Pancreas (tissue), 10 donors: ENCODE measurements at regions not wholly inside any gene's neighbourhood (a gene's known extent, or its start where the extent isn't known, plus 50 kb on each side); places are given as distances from the start of the nearest gene placed in this dataset.
A peak's percentile ranks its signal among the peaks of the same experiment; 100 is the strongest.

Experiments used
- ATAC-seq, 4 donors: fragments of 200-7000 bp; cut with Tn5 transposase; one replicate each; pipeline versions ENCODE4 v1.8.0 to v1.9.1; 2020; ENCODE audit warnings: mild to moderate bottlenecking in 4 of 4, moderate library complexity in 4 of 4
- DNase-seq, 6 donors: peaks; one replicate each; pipeline ENCODE4 v3.0.0-alpha.2; 2020
- FAIRE-seq: peaks from 2 replicates; lab custom pipeline; 2012; peaks lifted over from hg19 to GRCh38; lab: Jason Lieb, UNC
- H3K27ac ChIP-seq, 4 donors: fragments of 200-600 bp; sonication (generic); 1 replicate in 3 of 4; 2 replicates in 1 of 4; pipeline versions ENCODE4 v1.5.0 to v1.8.0; 2020
- H3K27me3 ChIP-seq, 4 donors: fragments of 200-600 bp; one replicate each; pipeline ENCODE4 v1.8.0; 2021
- H3K36me3 ChIP-seq, 3 donors: fragments of 200-600 bp; sonication (generic) in 1 of 3; one replicate each; pipeline versions ENCODE4 v1.5.0 to v1.8.0; 2020 to 2021
- H3K4me1 ChIP-seq, 3 donors: fragments of 200-600 bp; one replicate each; pipeline ENCODE4 v1.8.0; 2021
- H3K4me3 ChIP-seq, 4 donors: fragments of 200-600 bp; sonication (generic) in 2 of 4; one replicate each; pipeline versions ENCODE4 v1.5.0 to v1.8.0; 2020 to 2021
- H3K9me3 ChIP-seq, 4 donors: fragments of 200-600 bp; one replicate each; pipeline ENCODE4 v1.8.0; 2021
- WGBS, 2 donors: extraction: QIAGEN DNeasy Blood & Tissue Kit; methylation state at CpG; one replicate each; pipeline ENCODE4 v1.1.7; 2013; 5-methylcytosine and 5-hydroxymethylcytosine counted together
- intact Hi-C, 3 donors: fragments of 100-400 bp; cut with DNase I; formaldehyde crosslinking; loops; one replicate each; pipeline versions ENCODE4 v1.11.1 to v1.14.2; 2022
- TF ChIP-seq, protein P1 (sequence below), 4 donors: fragments of 200-600 bp; sonication (generic) in 3 of 4; IDR thresholded peaks; one replicate each; pipeline versions ENCODE4 v1.5.0 to v1.8.0; 2021; ENCODE audit warnings: antibody characterized with exemption in 4 of 4
- donor health status: healthy with polysubstance abuse.
- donor health status: DM: no; HTN: no; CAD: no; lungs with moderate emphysema.
- donor health status: DM: no; HTN: no; CAD: no.
- donor health status: control.
- donor health status: control.
- donor health status: Bipolar disorder and iron deficiency.
- donor health status: DM: yes; HTN: yes; CAD: no.
- donor health status: DM: no; HTN: no; CAD: no.
- donor health status: DM: no; HTN: no; CAD: no.
- donor health status: DM: yes; HTN: yes; CAD: no.

DNA sequence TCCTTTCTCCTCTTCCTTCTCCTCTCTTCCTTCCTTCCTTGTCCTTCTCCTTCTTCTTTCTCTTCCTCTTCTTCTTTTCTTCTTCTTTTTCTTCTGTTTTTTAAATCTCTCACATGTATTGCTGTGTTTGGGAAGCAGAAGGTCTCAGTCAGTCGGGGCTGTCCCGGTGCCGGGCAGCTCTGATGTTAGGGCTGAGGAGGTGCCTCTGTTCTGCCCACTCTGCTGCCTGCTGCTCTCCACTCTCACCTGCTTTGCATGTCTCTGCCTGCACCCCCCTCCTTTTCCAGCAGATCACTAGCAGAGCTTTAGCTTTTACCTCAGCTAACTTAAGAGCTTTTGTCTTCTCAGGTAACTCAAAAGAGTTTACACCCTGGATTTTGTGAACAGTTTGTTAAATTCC lies 276.6 kb downstream of the CHRM3 start:
- TF ChIP-seq, protein P1, sequence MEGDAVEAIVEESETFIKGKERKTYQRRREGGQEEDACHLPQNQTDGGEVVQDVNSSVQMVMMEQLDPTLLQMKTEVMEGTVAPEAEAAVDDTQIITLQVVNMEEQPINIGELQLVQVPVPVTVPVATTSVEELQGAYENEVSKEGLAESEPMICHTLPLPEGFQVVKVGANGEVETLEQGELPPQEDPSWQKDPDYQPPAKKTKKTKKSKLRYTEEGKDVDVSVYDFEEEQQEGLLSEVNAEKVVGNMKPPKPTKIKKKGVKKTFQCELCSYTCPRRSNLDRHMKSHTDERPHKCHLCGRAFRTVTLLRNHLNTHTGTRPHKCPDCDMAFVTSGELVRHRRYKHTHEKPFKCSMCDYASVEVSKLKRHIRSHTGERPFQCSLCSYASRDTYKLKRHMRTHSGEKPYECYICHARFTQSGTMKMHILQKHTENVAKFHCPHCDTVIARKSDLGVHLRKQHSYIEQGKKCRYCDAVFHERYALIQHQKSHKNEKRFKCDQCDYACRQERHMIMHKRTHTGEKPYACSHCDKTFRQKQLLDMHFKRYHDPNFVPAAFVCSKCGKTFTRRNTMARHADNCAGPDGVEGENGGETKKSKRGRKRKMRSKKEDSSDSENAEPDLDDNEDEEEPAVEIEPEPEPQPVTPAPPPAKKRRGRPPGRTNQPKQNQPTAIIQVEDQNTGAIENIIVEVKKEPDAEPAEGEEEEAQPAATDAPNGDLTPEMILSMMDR (IDR thresholded peaks at IDR 0.05), result no peak
- WGBS, 2 donors, result 72 to 88% methylated on average over 3 of the region's 3 CpGs
- H3K36me3 ChIP-seq, result no peaks in the 10 kb centered on the region
- intact Hi-C loops, result no loop called here
- DNase-seq, result no peak
- H3K4me3 ChIP-seq, result no peak overlapping the region
- H3K27me3 ChIP-seq, result no peaks in the 10 kb centered on the region
- no peak for FAIRE-seq
- H3K4me1 ChIP-seq, result no peaks in the 10 kb centered on the region
- H3K9me3 ChIP-seq, result no peaks in the 10 kb centered on the region
- H3K27ac ChIP-seq, result no peak overlapping the region
- no peak for ATAC-seq

DNA sequence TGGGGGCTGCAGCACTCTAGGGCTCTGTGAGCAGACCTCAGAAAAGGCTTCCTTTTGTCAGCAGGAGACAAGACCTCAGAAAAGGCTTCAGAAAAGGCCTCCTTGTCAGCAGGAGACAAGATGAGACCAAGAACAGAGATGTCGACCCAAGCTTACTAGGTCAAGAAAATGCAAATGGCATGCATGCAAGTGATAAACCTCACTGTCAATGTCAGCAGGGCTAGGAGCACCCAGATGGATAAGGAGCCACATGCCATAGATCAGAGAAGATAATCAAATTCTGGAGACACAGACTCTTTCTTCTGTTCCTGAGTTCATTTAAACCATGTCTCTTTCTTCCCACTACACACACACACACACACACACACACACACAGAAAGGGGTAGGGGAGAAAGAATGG lies 285.9 kb downstream of the CHRM3 start:
- no peak overlapping the region for H3K4me3 ChIP-seq
- no peaks in the 10 kb centered on the region for H3K27me3 ChIP-seq
- H3K9me3 ChIP-seq, result no peaks in the 10 kb centered on the region
- FAIRE-seq, result no peak
- intact Hi-C loops, result no loop called here
- no peak for DNase-seq
- no peak for ATAC-seq
- TF ChIP-seq, protein P1 (IDR thresholded peaks at IDR 0.05), result no peak
- 77 to 90% methylated on average over 1 of the region's 1 CpG for WGBS, 2 donors
- H3K36me3 ChIP-seq, result peaks cover 0 to 4% (median 0%) of the 10 kb centered on the region in 3 donors
- no peak overlapping the region for H3K27ac ChIP-seq
- no peaks in the 10 kb centered on the region for H3K4me1 ChIP-seq

DNA sequence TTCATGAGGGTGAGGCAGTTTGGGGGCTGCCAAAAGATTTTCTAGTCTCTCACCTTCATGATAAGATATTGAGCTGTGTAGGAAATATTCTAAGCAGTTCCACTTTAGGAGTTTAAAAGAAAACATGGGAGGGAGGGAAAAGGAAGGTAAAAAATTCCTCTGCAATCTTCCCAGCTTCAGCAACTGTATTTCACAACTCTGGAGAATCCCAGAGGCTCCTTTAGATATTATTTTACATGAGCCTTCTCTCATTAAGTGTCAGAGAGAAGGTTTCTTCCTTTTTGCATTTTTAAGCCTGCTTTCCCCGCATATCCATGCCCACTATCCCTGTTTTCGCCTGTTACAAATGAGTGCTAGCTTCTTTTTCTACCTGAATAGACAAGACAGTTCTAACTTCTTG lies 289.4 kb downstream of the CHRM3 start:
- H3K27ac ChIP-seq, result no peak overlapping the region
- H3K4me3 ChIP-seq, result no peak overlapping the region
- no peaks in the 10 kb centered on the region for H3K27me3 ChIP-seq
- intact Hi-C loops, result no loop called here
- TF ChIP-seq, protein P1 (IDR thresholded peaks at IDR 0.05), result no peak
- 91 to 96% methylated on average over 2 of the region's 2 CpGs for WGBS, 2 donors
- no peak for DNase-seq
- peaks cover 0 to 4% (median 0%) of the 10 kb centered on the region in 3 donors for H3K36me3 ChIP-seq
- no peaks in the 10 kb centered on the region for H3K4me1 ChIP-seq
- no peak for FAIRE-seq
- no peak for ATAC-seq
- no peaks in the 10 kb centered on the region for H3K9me3 ChIP-seq

DNA sequence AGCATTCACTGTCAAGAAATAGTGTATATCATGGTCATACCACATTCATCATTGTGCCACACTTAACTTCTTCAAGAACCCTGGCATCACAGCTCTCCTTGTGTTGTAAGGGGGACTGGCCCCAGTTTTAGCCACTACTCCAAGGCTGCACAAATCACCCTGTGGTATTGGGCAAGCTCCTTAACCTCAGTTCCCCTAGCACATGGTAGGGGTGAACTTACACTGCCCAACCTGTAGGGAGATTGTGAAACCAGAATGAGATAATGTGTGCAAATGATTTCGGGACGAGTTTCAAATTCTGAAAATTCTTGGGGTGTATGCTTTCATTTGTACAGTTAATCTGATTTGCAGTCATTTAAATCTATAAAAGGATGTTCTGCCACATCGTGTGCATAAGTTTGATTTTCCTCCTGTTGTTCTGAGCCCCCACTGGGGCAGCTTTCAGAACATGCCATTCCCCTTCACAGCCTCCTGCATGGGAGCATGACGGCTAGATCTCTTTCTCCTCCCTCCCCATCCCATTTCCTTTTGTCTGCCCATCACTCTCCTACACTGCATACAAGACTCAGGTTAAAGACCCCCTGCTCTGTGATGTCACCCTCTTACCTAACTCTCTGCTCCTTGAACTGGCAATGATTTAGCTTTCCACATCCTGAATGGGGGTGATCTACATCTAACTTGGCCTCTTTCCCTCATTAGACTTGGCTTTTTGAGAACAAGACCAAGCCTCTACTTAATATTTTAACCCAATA lies 290.3 kb downstream of the CHRM3 start:
- Histone ChIP-seq H3K4me1 (no peaks in the 10 kb centered on the region), H3K36me3 (peaks cover 0 to 3% (median 0%) of the 10 kb centered on the region in 3 donors), H3K27ac (no peak overlapping the region), H3K27me3 (no peaks in the 10 kb centered on the region), H3K4me3 (no peak overlapping the region), H3K9me3 (no peaks in the 10 kb centered on the region)
- FAIRE-seq (no peak), DNase-seq (no peak), ATAC-seq (peak in 1 of 4 donors; percentile 29)
- 72 to 74% methylated on average over 4 of the region's 4 CpGs for WGBS, 2 donors
- intact Hi-C loops, result no loop called here
- TF ChIP-seq, protein P1 (IDR thresholded peaks at IDR 0.05), result no peak

DNA sequence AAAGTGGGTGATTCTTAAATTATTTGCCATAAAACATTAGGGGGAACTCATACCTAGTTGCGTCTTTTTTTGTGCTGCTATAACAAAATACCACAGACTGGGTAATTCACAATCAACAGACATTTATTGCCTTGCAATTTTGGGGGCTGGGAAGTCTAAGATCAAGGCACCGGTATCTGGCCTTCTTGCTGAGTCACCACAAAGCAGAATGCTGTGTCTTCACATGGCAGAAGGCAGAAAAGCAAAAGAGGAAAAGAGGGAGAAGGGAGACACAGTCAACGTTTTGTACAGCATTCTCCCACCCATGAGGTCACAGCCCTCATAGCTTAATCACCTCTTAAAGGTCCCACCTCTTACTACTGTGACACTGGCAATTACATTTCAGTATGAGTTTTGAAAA lies 291.0 kb downstream of the CHRM3 start:
- WGBS, 2 donors, result 60 to 64% methylated on average over 3 of the region's 3 CpGs
- TF ChIP-seq, protein P1 (IDR thresholded peaks at IDR 0.05), result no peak
- no peak overlapping the region for H3K4me3 ChIP-seq
- H3K9me3 ChIP-seq, result no peaks in the 10 kb centered on the region
- FAIRE-seq (no peak), DNase-seq (no peak), ATAC-seq (no peak)
- no peaks in the 10 kb centered on the region for H3K27me3 ChIP-seq
- no peaks in the 10 kb centered on the region for H3K36me3 ChIP-seq
- H3K4me1 ChIP-seq, result no peaks in the 10 kb centered on the region
- intact Hi-C loops, result no loop called here
- no peak overlapping the region for H3K27ac ChIP-seq
